GM18517 (cell line): ENCODE measurements at regions not wholly inside any gene's neighbourhood (a gene's known extent, or its start where the extent isn't known, plus 50 kb on each side); places are given as distances from the start of the nearest gene placed in this dataset.

Experiments used
- ATAC-seq: cut with Tn5 transposase; IDR thresholded peaks from one replicate; pipeline ENCODE4 v1.9.1; 2021; ENCODE audit warnings: mild to moderate bottlenecking, moderate library complexity; ENCODE audit not compliant: unreplicated experiment

- no peak for ATAC-seq
Observed at GRCh38 chr5:2220741-2221140, 338.0 kb upstream of the IRX4 start.

DNA sequence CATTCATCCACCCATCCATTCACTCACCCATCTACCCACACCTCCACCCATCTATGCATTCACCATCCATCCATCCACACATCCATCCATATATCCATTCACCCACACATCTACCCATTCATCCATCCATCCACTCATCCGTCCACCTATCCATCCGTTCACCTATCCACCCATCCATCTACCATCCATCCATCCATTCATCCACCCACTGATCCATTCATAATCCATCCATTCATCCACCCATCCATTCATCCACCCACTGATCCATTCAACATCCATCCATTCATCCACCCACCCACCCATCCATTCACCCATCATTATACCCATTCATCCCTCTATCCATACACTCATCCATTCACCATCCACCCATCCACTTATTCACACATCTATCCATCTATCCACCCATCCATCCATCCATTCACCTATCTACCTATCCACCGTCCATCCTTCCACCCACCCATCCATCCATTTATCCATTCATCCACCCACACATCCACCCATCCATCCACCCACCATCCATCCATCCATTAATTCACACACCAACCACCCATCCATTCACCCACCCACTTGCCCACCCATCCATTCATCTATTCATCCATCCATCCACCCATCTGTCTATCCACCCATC is 336.5 kb upstream of the IRX4 start:
- no peak for ATAC-seq

GRCh38 chr5:2217219-2217618 is 334.5 kb upstream of the IRX4 start:
- ATAC-seq: no peak

DNA sequence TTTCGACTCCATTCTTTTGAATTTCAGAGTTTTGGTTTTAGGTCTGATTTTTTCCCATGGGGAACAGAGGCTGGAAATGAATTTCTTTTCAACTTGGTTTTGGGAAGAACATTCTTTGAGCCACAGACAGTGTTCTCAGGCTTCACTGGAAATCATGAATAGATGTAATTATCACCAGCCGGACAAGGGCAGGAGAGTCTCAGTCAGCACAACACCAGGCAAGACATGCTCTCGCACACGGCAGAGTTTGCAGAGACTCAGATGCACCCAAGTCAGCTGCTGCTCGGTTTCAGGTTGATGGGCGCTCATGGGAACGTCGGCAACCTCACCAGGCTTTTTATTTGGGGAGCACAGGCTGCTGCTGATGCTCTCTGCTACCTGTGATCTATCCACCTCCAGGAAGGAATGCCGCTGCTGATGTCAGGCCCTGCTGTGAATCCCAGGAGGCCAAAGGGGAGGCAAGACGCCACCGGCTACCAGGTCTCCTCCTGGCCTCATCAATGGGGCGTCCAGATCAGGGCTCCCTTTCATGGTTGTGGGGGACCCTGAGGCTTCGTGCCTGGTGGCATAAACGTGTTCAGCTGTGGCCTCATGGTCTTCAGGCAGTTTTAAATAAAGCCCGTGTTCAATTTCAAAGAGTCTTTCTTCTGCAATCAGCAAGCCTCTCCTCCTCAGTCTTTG is 332.3 kb upstream of the IRX4 start:
- no peak for ATAC-seq

GRCh38 chr5:2213121-2213730 is 330.5 kb upstream of the IRX4 start:
- no peak for ATAC-seq

- ATAC-seq: no peak
Observed at GRCh38 chr5:2212481-2212880, 329.8 kb upstream of the IRX4 start.

DNA sequence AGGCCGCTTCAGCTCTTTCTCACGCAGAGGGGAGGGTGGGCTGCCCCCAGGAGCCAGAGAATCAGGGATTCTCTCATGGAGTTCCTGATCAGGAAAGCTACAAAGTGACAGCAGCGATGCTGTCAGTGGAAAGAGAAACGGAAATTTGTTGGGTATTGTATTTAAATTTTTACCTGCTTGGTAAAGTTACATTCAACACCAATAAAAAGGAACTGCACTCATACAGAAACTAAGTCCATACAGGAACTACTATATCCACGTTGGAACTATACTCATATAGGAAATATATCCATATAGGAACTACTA is 325.5 kb upstream of the IRX4 start:
- ATAC-seq: no peak

- no peak for ATAC-seq
Observed at GRCh38 chr5:2207416-2208238, 324.9 kb upstream of the IRX4 start.

DNA sequence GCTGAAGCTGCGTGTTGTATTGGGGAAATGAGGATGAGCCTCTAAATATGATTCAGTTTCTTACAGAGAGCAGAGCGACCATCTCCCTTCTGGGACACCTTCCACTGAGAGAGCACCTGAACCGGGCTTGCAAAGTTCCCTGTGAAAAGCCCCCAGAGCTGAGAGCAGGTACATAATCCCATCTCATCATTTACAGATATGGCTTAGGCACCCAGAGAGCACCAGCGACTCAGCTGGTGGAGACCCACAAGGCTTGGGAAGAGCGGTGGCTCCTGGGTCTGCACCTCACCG is 324.3 kb upstream of the IRX4 start:
- no peak for ATAC-seq

DNA sequence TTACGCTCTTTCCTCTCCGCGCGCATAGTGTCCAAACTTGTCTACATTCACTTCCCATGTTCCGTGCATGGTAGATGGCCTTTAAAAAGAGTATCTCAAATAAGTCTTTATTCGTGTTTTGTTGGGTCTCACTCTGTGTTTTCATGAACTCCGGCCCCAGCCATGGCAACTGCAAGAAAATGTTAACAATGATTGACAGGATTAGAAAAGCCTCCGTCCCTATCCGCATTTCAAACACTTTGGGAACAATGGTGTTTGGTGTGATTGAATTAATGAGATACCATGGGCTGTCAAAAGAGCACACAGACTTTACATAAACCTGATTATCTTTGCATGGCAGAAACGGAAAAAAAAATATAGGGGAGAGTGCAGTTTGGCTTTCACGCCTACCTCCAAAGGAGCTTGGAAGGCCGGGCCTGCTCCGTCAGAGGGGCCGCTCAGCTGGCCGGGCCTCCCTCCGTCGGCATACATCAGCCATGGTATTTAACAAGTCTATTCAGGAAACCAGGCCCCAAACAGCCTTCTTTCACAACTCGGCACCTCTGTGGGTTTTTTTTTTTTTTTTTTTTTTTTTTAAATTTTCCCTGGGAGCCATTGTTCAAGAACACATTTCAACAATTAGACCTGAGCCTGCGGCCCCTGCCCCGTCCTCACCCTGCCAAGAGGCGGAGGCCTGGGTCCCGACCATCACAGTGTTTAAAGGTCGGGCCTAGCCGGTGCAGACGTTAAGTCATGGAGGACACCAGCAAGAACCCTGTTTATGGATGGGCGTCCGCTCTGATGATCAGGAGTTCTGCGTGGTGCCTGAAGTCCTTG is 323.8 kb upstream of the IRX4 start:
- no peak for ATAC-seq

DNA sequence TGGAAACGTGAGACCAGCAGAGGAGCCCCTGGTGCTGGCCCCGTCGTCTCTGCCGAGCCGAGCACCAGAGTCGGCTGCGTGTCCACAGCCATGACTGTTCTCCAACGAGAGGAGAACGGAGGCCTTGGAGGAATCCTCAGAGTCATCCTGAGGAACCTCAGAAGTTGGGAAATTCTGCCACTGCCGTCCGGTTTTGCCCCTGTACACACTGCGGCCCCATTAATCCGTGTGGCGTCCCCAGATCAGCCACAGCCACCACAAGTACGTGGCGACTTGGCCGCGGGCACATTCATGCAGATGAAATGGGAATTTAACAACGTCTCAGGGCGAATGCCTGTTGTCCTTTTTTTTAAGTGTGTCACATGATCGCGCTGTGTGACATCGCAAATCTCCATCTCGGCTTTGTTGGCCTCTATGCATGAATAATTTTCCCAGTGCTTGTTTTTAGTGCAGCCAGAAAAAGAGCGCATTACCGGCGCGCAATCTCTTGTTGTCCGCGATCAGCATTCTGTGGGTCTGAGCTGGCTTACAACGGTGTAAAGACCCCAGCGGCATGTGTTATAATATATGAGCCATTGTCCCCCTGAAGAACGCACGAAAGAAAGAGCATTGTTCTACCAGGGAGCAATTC is 323.0 kb upstream of the IRX4 start:
- no peak for ATAC-seq

DNA sequence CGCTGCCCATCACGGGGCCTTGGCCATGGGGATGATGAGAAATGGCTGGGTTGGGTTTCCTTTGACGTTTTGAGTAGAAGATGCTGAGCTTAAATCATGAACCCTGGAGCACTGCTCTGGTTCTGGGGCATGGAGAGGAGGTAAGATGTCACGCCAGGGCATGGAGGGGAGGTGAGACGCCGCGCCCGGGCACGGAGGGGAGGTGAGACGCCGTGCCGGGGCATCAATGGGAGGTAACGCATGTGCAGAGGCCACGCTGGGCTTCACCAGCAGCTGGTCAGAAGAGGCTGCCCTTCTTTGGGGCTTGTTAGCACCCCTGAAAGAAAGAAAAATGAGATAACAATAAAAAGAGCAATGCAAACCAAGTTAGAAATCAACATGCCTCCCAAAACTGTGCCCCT is 322.5 kb upstream of the IRX4 start:
- ATAC-seq: no peak

GRCh38 chr5:2204366-2205184 is 321.9 kb upstream of the IRX4 start:
- no peak for ATAC-seq

- ATAC-seq: no peak
Observed at GRCh38 chr5:2203774-2204173, 321.0 kb upstream of the IRX4 start.

DNA sequence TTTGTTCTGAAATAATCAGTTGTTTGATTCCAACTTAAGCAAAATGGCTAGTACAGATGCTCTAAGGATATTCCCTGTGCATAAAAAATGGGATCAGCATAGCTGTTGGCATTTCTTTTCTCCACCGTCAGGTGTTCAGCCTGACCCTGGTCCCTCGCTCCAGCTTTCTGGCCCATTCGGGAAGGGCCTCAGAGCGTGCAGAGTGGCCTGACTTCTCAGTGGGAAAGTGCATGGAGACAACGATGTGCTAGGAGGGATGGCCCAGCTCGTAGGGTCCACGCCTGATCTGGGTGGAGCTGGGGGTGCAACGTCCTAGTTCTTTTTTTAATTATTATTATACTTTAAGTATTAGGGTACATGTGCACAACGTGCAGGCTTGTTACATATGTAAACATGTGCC is 319.1 kb upstream of the IRX4 start:
- ATAC-seq: no peak

DNA sequence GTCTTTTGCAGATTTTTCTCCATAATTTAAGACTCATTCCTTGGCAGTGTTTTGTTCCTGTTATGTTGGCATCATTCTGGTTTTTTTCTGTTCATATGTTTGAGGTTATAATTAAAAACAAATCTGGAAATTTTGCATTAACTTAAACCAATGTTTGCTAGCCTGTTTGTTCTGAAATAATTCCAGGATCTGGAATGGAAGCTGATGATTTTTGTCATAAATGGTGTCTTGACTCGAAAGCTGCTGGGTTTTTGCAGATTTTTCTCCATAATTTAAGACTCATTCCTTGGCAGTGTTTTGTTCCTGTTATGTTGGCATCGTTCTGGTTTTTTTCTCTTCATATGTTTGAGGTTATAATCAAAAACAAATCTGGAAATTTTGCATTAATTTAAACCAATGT is 318.7 kb upstream of the IRX4 start:
- no peak for ATAC-seq

- ATAC-seq: no peak
Observed at GRCh38 chr5:2201011-2201410, 318.3 kb upstream of the IRX4 start.

- ATAC-seq: no peak
Observed at GRCh38 chr5:2200261-2200950, 317.7 kb upstream of the IRX4 start.

DNA sequence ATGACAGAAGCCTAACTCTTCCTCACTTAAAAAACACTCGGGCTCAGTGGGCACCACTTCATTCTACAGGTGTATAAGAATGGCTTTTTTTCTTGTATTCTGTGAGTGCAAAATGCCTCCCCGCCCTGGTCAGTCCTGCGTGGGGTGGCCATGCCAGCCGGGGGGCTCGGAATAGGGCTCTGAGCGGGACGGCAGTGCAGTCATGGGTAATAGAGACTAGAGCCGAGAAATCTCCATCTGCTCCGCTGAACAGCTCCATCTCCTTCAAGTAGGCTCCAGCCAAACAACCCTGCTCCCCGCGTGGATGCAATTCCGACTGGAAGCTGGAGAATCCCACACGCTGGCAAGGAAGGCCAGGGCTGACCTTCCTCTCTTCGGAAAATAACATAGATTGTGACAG is 317.0 kb upstream of the IRX4 start:
- ATAC-seq: no peak
